ENCODE measurements at regions not wholly inside any gene's neighbourhood (a gene's known extent, or its start where the extent isn't known, plus 50 kb on each side); places are given as distances from the start of the nearest gene placed in this dataset.
A peak's percentile ranks its signal among the peaks of the same experiment; 100 is the strongest.

- Histone ChIP-seq H3K36me3 (ENCODE audit: control insufficient read depth, insufficient read depth, low read length) (no peaks in the 10 kb centered on the region), H3K4me3 (ENCODE audit: low read depth, low read length) (no peak overlapping the region)
- TF ChIP-seq CTCF (IDR thresholded peaks at IDR 0.05) = no peak
These were observed 641.1 kb downstream of the DIAPH3 start for GRCh38 chr13:59522652-59523051.

GRCh38 chr13:59527500-59527899 lies 636.2 kb downstream of the DIAPH3 start:
- H3K4me1 ChIP-seq = peaks cover 5% of the 10 kb centered on the region
- no peak for TF ChIP-seq CTCF (IDR thresholded peaks at IDR 0.05)
- H3K36me3 ChIP-seq (ENCODE audit: control insufficient read depth, insufficient read depth, low read length) = no peaks in the 10 kb centered on the region
- no peaks in the 10 kb centered on the region for H3K79me2 ChIP-seq
- H3K4me3 ChIP-seq (ENCODE audit: low read depth, low read length) = no peak overlapping the region
- no peak overlapping the region for H3K9ac ChIP-seq
- no peak overlapping the region for H3K4me2 ChIP-seq (ENCODE audit: low read length)
- H3K27ac ChIP-seq = no peak overlapping the region
- H3K27me3 ChIP-seq (ENCODE audit: control insufficient read depth, insufficient read depth, low read length) = no peaks in the 10 kb centered on the region
- no peaks in the 10 kb centered on the region for H3K9me3 ChIP-seq (ENCODE audit: control insufficient read depth, low read length)
- H2AFZ ChIP-seq = no peak overlapping the region

More at GRCh38 chr13:59522652-59523051, 641.1 kb downstream of the DIAPH3 start:
- no peaks in the 10 kb centered on the region for H3K79me2 ChIP-seq
- no peaks in the 10 kb centered on the region for H3K27me3 ChIP-seq (ENCODE audit: control insufficient read depth, insufficient read depth, low read length)
- no peak overlapping the region for H2AFZ ChIP-seq
- no peak overlapping the region for H3K9ac ChIP-seq
- H3K4me1 ChIP-seq = no peaks in the 10 kb centered on the region
- no peaks in the 10 kb centered on the region for H3K9me3 ChIP-seq (ENCODE audit: control insufficient read depth, low read length)
- no peak overlapping the region for H3K27ac ChIP-seq
- no peak overlapping the region for H3K4me2 ChIP-seq (ENCODE audit: low read length)

GRCh38 chr13:59531571-59532091 lies 632.1 kb downstream of the DIAPH3 start:
- Histone ChIP-seq H3K27ac (peak overlapping the region; percentile 77), H3K27me3 (ENCODE audit: control insufficient read depth, insufficient read depth, low read length) (no peaks in the 10 kb centered on the region), H2AFZ (peak overlapping the region; percentile 74), H3K4me1 (peaks cover 6% of the 10 kb centered on the region), H3K4me3 (ENCODE audit: low read depth, low read length) (peak overlapping the region; percentile 13), H3K9ac (no peak overlapping the region), H3K4me2 (ENCODE audit: low read length) (peak overlapping the region; percentile 15), H3K79me2 (no peaks in the 10 kb centered on the region), H3K9me3 (ENCODE audit: control insufficient read depth, low read length) (no peaks in the 10 kb centered on the region), H3K36me3 (ENCODE audit: control insufficient read depth, insufficient read depth, low read length) (no peaks in the 10 kb centered on the region)
- TF ChIP-seq CTCF (IDR thresholded peaks at IDR 0.05) = no peak

- no peak overlapping the region for H3K9ac ChIP-seq
- no peaks in the 10 kb centered on the region for H3K79me2 ChIP-seq
- H3K4me2 ChIP-seq (ENCODE audit: low read length) = peak overlapping the region; percentile 15
- TF ChIP-seq CTCF (IDR thresholded peaks at IDR 0.05) = no peak
- peak overlapping the region; percentile 77 for H3K27ac ChIP-seq
- no peak overlapping the region for H3K4me3 ChIP-seq (ENCODE audit: low read depth, low read length)
- no peaks in the 10 kb centered on the region for H3K9me3 ChIP-seq (ENCODE audit: control insufficient read depth, low read length)
- no peaks in the 10 kb centered on the region for H3K27me3 ChIP-seq (ENCODE audit: control insufficient read depth, insufficient read depth, low read length)
- no peaks in the 10 kb centered on the region for H3K36me3 ChIP-seq (ENCODE audit: control insufficient read depth, insufficient read depth, low read length)
- H3K4me1 ChIP-seq = peaks cover 6% of the 10 kb centered on the region
- H2AFZ ChIP-seq = peak overlapping the region; percentile 22
These were observed 631.3 kb downstream of the DIAPH3 start for GRCh38 chr13:59532405-59532804.
